SK-N-MC (cell line): ENCODE measurements at regions not wholly inside any gene's neighbourhood (a gene's known extent, or its start where the extent isn't known, plus 50 kb on each side); places are given as distances from the start of the nearest gene placed in this dataset.

ENCODE experiments used
- EZH2 ChIP-seq: fragments of 200-600 bp; sonication (generic); IDR thresholded peaks from one replicate; pipeline ENCODE4 v1.6.1; 2017; ENCODE audit warnings: antibody characterized with exemption
- FOXP2 ChIP-seq: optimal IDR thresholded peaks from 2 replicates; pipeline ENCODE3; 2011; ENCODE audit warnings: mild to moderate bottlenecking, moderate library complexity; ENCODE audit not compliant: insufficient read depth; ENCODE audit errors: extremely low read length, control extremely low read depth
- POLR2AphosphoS5 ChIP-seq: IDR thresholded peaks from 2 replicates; pipeline ENCODE4 v1.6.1; 2012; ENCODE audit warnings: mild to moderate bottlenecking, low read depth, low read length, borderline replicate concordance

DNA sequence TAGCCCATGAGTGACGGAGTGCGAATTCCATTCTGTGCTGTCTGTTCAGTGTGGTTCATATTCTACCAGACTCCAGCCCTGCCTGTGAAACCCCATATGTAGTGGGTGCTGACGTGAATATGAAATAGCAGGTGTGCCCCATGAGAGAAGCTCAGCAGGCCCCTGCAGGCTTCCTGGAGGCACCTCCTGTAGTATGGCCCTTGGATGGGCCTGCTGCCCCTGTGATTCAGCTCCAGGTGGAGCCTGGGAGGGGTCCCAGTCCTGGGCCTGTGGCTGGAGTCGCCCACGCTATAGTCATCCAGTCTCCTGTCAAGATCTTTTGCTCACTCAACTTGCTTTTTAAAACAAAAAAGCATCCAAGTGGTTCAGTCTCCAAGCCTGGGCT, 125.5 kb downstream of the GLI2 start:
- TF ChIP-seq EZH2 (no peak), POLR2AphosphoS5 (no peak), FOXP2 (no peak)
